KOPT-K1 (cell line): ENCODE measurements at regions not wholly inside any gene's neighbourhood (a gene's known extent, or its start where the extent isn't known, plus 50 kb on each side); places are given as distances from the start of the nearest gene placed in this dataset.

Experiments used
- H3K27ac ChIP-seq: fragments of 200-600 bp; sonication (generic); 2 replicates; pipeline ENCODE4 v1.5.1; 2016; ENCODE audit warnings: antibody characterized with exemption, mild to moderate bottlenecking, low read depth, low read length; ENCODE audit not compliant: poor library complexity, severe bottlenecking
- H3K36me3 ChIP-seq: fragments of 200-600 bp; sonication (generic); 2 replicates; pipeline ENCODE4 v1.5.1; 2017; ENCODE audit warnings: antibody characterized with exemption, mild to moderate bottlenecking, low read length, moderate library complexity; ENCODE audit not compliant: insufficient read depth
- H3K9me3 ChIP-seq: fragments of 200-600 bp; sonication (generic); 2 replicates; pipeline ENCODE4 v1.5.1; 2017; ENCODE audit warnings: antibody characterized with exemption, low read length, mild to moderate bottlenecking; ENCODE audit not compliant: insufficient read depth, poor library complexity, severe bottlenecking

GRCh38 chr5:74969726-74970125 is 82.6 kb downstream of the GCNT4 start:
- Histone ChIP-seq H3K27ac (no peak overlapping the region), H3K9me3 (no peaks in the 10 kb centered on the region), H3K36me3 (no peaks in the 10 kb centered on the region)

GRCh38 chr5:74966141-74967026 is 86.0 kb downstream of the GCNT4 start:
- Histone ChIP-seq H3K36me3 (no peaks in the 10 kb centered on the region), H3K27ac (no peak overlapping the region), H3K9me3 (no peaks in the 10 kb centered on the region)

- no peak overlapping the region for H3K27ac ChIP-seq
- H3K36me3 ChIP-seq: no peaks in the 10 kb centered on the region
- no peaks in the 10 kb centered on the region for H3K9me3 ChIP-seq
These were observed 89.0 kb downstream of the GCNT4 start for GRCh38 chr5:74963407-74963806.

GRCh38 chr5:74957906-74958305 is 91.7 kb upstream of the FAM169A start:
- peaks cover 4% of the 10 kb centered on the region for H3K9me3 ChIP-seq
- no peak overlapping the region for H3K27ac ChIP-seq
- H3K36me3 ChIP-seq: no peaks in the 10 kb centered on the region

GRCh38 chr5:74957029-74957784 is 91.0 kb upstream of the FAM169A start:
- Histone ChIP-seq H3K36me3 (no peaks in the 10 kb centered on the region), H3K27ac (no peak overlapping the region), H3K9me3 (peaks cover 4% of the 10 kb centered on the region)

GRCh38 chr5:74956278-74956677 is 90.1 kb upstream of the FAM169A start:
- H3K27ac ChIP-seq: no peak overlapping the region
- no peaks in the 10 kb centered on the region for H3K36me3 ChIP-seq
- H3K9me3 ChIP-seq: peaks cover 4% of the 10 kb centered on the region

- Histone ChIP-seq H3K27ac (no peak overlapping the region), H3K9me3 (peaks cover 4% of the 10 kb centered on the region), H3K36me3 (no peaks in the 10 kb centered on the region)
These were observed 88.7 kb upstream of the FAM169A start for GRCh38 chr5:74954919-74955318.

- Histone ChIP-seq H3K27ac (no peak overlapping the region), H3K36me3 (no peaks in the 10 kb centered on the region)
These were observed 87.9 kb upstream of the FAM169A start for GRCh38 chr5:74953937-74954720.

GRCh38 chr5:74953554-74953936 is 87.4 kb upstream of the FAM169A start:
- Histone ChIP-seq H3K27ac (no peak overlapping the region), H3K36me3 (no peaks in the 10 kb centered on the region), H3K9me3 (peaks cover 4% of the 10 kb centered on the region)

More at GRCh38 chr5:74953937-74954720, 87.9 kb upstream of the FAM169A start:
- H3K9me3 ChIP-seq: peaks cover 4% of the 10 kb centered on the region

GRCh38 chr5:74952406-74952805 is 86.2 kb upstream of the FAM169A start:
- Histone ChIP-seq H3K36me3 (no peaks in the 10 kb centered on the region), H3K27ac (no peak overlapping the region), H3K9me3 (peaks cover 4% of the 10 kb centered on the region)

- Histone ChIP-seq H3K9me3 (peaks cover 4% of the 10 kb centered on the region), H3K36me3 (no peaks in the 10 kb centered on the region), H3K27ac (no peak overlapping the region)
These were observed 85.7 kb upstream of the FAM169A start for GRCh38 chr5:74951865-74952264.

- Histone ChIP-seq H3K36me3 (no peaks in the 10 kb centered on the region), H3K9me3 (peaks cover 4% of the 10 kb centered on the region), H3K27ac (no peak overlapping the region)
These were observed 84.8 kb upstream of the FAM169A start for GRCh38 chr5:74950836-74951515.

GRCh38 chr5:74949976-74950375 is 83.8 kb upstream of the FAM169A start:
- Histone ChIP-seq H3K27ac (no peak overlapping the region), H3K36me3 (no peaks in the 10 kb centered on the region), H3K9me3 (no peaks in the 10 kb centered on the region)

- H3K9me3 ChIP-seq: no peaks in the 10 kb centered on the region
- H3K36me3 ChIP-seq: no peaks in the 10 kb centered on the region
- no peak overlapping the region for H3K27ac ChIP-seq
These were observed 81.9 kb upstream of the FAM169A start for GRCh38 chr5:74948031-74948546.
